ENCODE measurements at regions not wholly inside any gene's neighbourhood (a gene's known extent, or its start where the extent isn't known, plus 50 kb on each side); places are given as distances from the start of the nearest gene placed in this dataset.

DNA sequence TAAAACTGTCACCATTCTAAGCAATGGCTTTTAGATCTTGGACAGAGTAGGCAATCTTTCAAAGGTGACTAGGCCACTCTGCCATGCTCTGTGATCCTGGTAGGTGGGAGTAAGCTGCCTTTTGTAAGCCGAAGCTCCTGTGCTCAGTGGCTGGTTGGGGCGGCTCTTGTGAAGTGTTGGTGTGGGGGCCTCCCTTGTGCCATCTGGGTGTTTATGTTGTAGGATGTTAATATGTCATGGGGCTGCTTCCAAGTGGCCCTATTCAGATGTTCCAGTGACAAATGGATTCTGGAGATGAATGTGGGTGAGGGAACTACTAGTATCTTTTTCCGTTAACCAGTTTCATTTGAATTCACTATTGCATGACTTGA, 116.8 kb upstream of the SPRED2 start:
- peaks cover 0 to 18% of the 10 kb centered on the region in 2 donors for H3K4me1 ChIP-seq
- no peak overlapping the region for H3K4me3 ChIP-seq
- no peak overlapping the region for H3K27ac ChIP-seq
- DNase-seq (ENCODE audit: low spot score) = no peak
- H3K9me3 ChIP-seq = no peaks in the 10 kb centered on the region
- H3K36me3 ChIP-seq = no peaks in the 10 kb centered on the region
- TF ChIP-seq, protein P1, sequence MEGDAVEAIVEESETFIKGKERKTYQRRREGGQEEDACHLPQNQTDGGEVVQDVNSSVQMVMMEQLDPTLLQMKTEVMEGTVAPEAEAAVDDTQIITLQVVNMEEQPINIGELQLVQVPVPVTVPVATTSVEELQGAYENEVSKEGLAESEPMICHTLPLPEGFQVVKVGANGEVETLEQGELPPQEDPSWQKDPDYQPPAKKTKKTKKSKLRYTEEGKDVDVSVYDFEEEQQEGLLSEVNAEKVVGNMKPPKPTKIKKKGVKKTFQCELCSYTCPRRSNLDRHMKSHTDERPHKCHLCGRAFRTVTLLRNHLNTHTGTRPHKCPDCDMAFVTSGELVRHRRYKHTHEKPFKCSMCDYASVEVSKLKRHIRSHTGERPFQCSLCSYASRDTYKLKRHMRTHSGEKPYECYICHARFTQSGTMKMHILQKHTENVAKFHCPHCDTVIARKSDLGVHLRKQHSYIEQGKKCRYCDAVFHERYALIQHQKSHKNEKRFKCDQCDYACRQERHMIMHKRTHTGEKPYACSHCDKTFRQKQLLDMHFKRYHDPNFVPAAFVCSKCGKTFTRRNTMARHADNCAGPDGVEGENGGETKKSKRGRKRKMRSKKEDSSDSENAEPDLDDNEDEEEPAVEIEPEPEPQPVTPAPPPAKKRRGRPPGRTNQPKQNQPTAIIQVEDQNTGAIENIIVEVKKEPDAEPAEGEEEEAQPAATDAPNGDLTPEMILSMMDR (IDR thresholded peaks at IDR 0.05) = no peak
- H3K27me3 ChIP-seq = no peaks in the 10 kb centered on the region

DNA sequence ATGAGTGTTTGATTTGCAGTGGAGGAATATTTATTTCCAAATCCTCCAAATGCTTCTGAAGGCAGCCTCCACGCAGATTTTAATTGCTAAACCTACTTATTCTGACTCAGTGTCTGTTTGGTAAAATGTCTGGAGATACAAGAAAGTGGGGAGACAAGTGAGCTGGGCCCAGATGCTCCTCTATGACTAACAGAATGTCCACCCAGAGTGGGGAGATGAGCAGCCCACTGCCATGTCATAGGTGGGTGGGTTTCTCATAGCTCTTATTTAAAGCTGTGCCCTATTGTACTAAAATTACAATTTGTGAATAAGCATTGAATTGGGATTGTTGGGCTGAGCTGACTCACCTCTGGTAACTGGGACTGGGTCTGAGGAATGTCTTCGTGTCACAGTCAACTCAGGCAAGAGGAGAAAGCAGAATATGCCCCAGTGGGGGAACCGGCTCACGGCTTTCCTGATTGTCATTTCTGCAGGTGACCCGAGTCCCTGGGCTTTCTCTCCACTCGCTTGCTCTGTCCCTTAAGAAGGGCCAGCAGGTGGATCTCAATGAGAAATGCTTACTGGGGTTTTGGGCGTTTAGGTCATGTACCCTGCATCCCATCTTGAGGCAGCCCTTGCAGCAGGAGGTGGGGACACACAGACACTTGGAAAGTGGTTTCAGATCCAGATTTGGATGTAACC, 116.3 kb upstream of the SPRED2 start:
- H3K9me3 ChIP-seq = no peaks in the 10 kb centered on the region
- H3K4me1 ChIP-seq = peaks cover 0 to 17% of the 10 kb centered on the region in 2 donors
- no peak overlapping the region for H3K4me3 ChIP-seq
- DNase-seq (ENCODE audit: low spot score) = no peak
- no peak overlapping the region for H3K27ac ChIP-seq
- no peaks in the 10 kb centered on the region for H3K27me3 ChIP-seq
- H3K36me3 ChIP-seq = no peaks in the 10 kb centered on the region
- TF ChIP-seq, protein P1 (IDR thresholded peaks at IDR 0.05) = no peak

DNA sequence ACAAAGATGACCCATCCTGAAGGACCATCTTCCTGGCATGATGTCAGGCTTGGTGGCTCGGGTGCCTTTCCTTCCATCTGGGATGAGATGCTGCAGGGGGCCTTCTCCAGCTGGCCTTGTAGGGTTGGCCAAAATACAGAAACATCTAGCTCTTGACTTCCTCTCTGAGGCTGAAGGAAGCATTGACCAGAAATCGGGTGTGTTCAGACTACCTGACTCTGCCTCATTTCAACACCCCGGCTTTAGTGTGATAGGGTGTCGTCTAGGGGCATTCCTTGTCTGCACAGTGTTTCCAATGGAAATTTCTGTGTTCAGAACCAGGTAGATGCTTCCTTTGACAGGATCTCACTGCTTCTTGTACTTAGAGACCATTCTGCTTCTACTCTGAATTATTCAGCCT, 115.7 kb upstream of the SPRED2 start:
- Histone ChIP-seq H3K27me3 (no peaks in the 10 kb centered on the region), H3K9me3 (no peaks in the 10 kb centered on the region), H3K27ac (no peak overlapping the region), H3K4me3 (no peak overlapping the region), H3K36me3 (no peaks in the 10 kb centered on the region), H3K4me1 (peaks cover 0 to 13% of the 10 kb centered on the region in 2 donors)
- no peak for DNase-seq (ENCODE audit: low spot score)
- TF ChIP-seq, protein P1 (IDR thresholded peaks at IDR 0.05) = no peak

DNA sequence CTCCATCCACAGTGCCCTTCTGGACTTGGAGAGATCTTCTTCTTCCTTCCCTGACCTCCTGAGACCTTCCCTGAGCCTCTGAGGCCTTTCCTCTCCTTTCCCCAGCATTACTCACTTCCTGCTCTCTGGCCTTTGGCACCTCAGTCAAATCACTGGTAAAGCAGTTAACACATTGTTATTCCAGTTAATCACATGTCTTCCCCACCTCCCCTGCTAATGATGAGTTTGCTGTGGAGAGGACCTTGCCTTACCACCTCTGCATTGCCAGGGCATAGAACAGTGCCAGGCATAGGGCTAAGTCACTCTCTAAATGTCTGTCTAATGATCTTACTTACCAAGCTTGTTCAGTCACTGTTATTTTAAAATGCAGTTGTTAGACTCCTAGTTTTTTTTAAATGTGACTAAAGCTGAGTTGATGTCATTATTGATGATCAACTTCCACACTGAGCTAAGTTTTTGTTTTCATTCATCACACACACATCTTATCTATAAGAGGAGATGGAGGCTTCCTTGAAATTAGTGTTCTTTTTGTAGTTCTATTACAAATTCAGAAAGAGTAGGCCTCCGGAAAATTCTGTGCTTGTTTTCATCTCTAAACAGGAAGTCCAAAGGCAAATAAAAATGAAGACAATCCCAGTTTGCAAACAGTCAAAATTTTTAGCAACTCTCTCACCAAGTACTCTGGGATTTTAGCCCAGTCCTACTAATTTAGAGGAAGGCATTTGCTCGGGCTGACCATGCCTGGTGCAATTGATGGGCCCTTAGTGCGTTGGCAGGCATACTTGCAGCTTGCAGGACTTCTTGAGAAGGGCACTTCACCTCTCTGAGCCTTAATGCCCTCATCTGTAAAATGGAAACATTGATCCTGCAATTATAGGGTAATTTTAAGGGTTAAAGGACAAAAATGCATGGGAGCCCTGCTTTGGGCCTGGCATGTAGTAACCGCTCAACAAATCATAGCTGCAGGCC, 113.7 kb upstream of the SPRED2 start:
- Histone ChIP-seq H3K36me3 (no peaks in the 10 kb centered on the region), H3K9me3 (no peaks in the 10 kb centered on the region), H3K27ac (peak overlapping the region in 1 of 2 donors; percentile 36), H3K27me3 (no peaks in the 10 kb centered on the region), H3K4me1 (peaks cover 0 to 13% of the 10 kb centered on the region in 2 donors), H3K4me3 (no peak overlapping the region)
- no peak for DNase-seq (ENCODE audit: low spot score)
- TF ChIP-seq, protein P1 (IDR thresholded peaks at IDR 0.05) = no peak

DNA sequence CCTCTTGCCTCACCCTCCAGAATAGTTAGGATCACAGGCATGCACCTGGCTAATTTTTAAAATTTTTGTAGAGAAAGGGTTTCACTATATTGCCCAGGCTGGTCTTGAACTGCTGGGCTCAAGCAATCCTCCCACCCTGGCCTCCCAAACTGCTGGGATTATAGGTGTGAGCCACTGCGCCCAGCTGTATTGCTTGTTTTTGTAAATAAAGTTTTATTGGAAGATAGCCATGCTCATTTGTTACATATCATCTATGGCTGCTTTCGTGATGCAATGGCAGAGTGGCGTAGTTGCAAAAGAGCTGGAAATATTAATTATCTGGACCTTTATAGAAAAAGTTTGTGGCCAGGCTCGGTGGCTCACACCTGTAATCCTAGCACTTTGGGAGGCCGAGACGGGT, 109.4 kb upstream of the SPRED2 start:
- Histone ChIP-seq H3K27ac (no peak overlapping the region), H3K4me3 (no peak overlapping the region), H3K27me3 (no peaks in the 10 kb centered on the region), H3K36me3 (no peaks in the 10 kb centered on the region), H3K9me3 (no peaks in the 10 kb centered on the region), H3K4me1 (peaks cover 0 to 13% of the 10 kb centered on the region in 2 donors)
- TF ChIP-seq, protein P1 (IDR thresholded peaks at IDR 0.05) = no peak
- DNase-seq (ENCODE audit: low spot score) = no peak

Data from right atrium auricular region (tissue), 2 donors.